ENCODE measurements at regions not wholly inside any gene's neighbourhood (a gene's known extent, or its start where the extent isn't known, plus 50 kb on each side); places are given as distances from the start of the nearest gene placed in this dataset.

DNA sequence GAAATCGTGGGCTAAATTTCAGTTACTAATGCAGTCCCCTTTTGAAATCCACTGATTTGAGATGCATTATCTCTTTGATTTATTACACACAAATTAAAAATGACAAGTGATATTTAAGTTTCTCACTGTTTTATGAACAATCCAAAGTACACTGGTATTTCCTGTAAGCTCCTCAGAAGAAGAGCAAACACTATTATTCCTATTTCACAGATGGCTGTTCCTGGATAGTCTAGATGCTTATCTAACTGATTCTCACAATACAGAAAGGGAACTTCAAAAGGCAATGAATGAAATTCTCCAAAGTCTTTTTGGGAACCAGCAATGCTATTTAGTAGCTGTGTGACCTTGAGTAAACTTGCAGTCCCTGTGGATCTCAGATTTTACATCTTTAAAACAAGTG, 404.7 kb upstream of the DAB2 start:
- TF ChIP-seq, protein P1, sequence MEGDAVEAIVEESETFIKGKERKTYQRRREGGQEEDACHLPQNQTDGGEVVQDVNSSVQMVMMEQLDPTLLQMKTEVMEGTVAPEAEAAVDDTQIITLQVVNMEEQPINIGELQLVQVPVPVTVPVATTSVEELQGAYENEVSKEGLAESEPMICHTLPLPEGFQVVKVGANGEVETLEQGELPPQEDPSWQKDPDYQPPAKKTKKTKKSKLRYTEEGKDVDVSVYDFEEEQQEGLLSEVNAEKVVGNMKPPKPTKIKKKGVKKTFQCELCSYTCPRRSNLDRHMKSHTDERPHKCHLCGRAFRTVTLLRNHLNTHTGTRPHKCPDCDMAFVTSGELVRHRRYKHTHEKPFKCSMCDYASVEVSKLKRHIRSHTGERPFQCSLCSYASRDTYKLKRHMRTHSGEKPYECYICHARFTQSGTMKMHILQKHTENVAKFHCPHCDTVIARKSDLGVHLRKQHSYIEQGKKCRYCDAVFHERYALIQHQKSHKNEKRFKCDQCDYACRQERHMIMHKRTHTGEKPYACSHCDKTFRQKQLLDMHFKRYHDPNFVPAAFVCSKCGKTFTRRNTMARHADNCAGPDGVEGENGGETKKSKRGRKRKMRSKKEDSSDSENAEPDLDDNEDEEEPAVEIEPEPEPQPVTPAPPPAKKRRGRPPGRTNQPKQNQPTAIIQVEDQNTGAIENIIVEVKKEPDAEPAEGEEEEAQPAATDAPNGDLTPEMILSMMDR (IDR thresholded peaks at IDR 0.05; ENCODE audit: insufficient read depth, low read length, poor library complexity, severe bottlenecking) = no peak
- Histone ChIP-seq H3K36me3 (ENCODE audit: control insufficient read depth, insufficient read depth, low read length) (no peaks in the 10 kb centered on the region), H3K27me3 (replicated peaks; ENCODE audit: control insufficient read depth, insufficient read depth, low read length) (no peaks in the 10 kb centered on the region), H3K4me3 (replicated peaks; ENCODE audit: low read depth, low read length) (no peak overlapping the region)
- DNase-seq (ENCODE audit: extremely low read depth, insufficient read length) = no peak

DNA sequence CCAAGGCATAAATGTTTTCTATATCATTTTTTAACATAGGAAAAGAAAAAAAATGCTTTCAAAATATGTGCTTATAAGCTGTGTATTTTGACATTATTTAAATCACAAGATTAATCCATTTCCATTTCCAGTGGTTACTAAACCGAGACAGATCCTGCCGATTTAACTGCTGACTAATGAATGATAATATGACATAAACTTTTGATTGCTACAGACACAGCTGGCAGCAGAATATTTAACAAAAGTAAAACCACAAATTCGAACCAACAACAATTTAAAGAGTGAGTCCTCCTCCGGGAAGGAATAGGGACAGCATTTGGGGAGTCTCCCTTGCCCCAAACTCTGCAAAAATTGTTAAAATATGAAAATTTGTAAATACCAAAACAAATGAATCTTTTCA, 401.3 kb upstream of the DAB2 start:
- no peak overlapping the region for H3K4me3 ChIP-seq (replicated peaks; ENCODE audit: low read depth, low read length)
- no peaks in the 10 kb centered on the region for H3K27me3 ChIP-seq (replicated peaks; ENCODE audit: control insufficient read depth, insufficient read depth, low read length)
- H3K36me3 ChIP-seq (ENCODE audit: control insufficient read depth, insufficient read depth, low read length) = no peaks in the 10 kb centered on the region
- TF ChIP-seq, protein P1 (IDR thresholded peaks at IDR 0.05; ENCODE audit: insufficient read depth, low read length, poor library complexity, severe bottlenecking) = no peak
- no peak for DNase-seq (ENCODE audit: extremely low read depth, insufficient read length)

DNA sequence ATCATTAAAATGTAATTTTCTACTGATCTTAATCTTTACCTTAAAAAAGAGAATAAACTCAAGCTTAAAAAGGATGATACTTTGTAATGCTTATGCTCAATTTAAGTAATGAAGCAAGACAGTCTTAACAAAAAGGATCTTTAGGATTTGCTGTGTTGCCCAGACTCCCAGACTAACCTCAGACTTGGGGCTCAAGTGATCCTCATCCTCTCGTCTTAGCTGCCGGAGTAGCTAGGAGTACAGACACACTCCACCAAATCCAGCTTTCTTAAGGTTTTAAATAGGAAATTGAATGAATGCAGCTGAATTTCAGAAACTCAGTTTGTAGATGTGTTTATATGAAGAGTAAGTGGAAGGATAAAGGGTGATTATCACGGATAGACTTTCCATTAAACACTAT, 400.5 kb upstream of the DAB2 start:
- Histone ChIP-seq H3K27me3 (replicated peaks; ENCODE audit: control insufficient read depth, insufficient read depth, low read length) (no peaks in the 10 kb centered on the region), H3K36me3 (ENCODE audit: control insufficient read depth, insufficient read depth, low read length) (no peaks in the 10 kb centered on the region), H3K4me3 (replicated peaks; ENCODE audit: low read depth, low read length) (no peak overlapping the region)
- DNase-seq (ENCODE audit: extremely low read depth, insufficient read length) = no peak
- TF ChIP-seq, protein P1 (IDR thresholded peaks at IDR 0.05; ENCODE audit: insufficient read depth, low read length, poor library complexity, severe bottlenecking) = no peak

DNA sequence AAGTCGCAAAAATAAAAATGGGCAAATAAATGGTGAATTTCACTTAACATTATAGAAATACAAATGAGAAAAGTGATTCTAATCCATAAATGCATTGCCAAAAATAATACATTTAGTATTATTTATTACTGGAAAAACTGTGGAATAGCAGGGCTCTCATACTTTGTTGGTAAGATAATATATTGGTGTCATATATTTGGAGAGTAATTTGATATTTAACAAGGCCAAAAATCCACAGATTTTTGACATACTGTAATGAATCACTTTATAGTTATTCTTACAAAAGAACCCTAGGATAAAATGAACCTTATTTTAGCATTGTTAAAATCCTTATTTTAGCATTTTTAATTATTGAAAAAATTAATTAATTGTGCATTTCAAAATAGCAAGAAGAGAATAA, 397.2 kb upstream of the DAB2 start:
- TF ChIP-seq, protein P1 (IDR thresholded peaks at IDR 0.05; ENCODE audit: insufficient read depth, low read length, poor library complexity, severe bottlenecking) = no peak
- H3K4me3 ChIP-seq (replicated peaks; ENCODE audit: low read depth, low read length) = no peak overlapping the region
- no peaks in the 10 kb centered on the region for H3K27me3 ChIP-seq (replicated peaks; ENCODE audit: control insufficient read depth, insufficient read depth, low read length)
- no peaks in the 10 kb centered on the region for H3K36me3 ChIP-seq (ENCODE audit: control insufficient read depth, insufficient read depth, low read length)
- no peak for DNase-seq (ENCODE audit: extremely low read depth, insufficient read length)

DNA sequence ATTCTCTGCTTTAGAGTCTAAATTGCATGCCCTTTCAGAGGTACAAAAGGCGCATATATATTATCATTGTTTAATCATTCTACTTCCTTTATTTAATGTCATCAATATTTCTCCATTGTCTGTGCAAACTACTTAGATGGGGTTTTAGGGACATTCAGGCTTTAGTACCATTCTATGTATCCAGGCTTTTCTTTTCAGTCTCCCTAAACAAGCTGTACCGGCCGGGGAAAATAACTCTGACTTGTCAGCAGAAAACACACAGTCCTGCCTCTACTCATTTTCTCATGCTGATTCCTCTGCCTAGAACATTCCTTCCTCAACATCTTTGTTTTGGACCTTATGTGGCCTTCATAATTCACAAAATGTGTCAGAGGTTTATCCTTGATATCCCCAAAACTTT, 392.1 kb upstream of the DAB2 start:
- no peaks in the 10 kb centered on the region for H3K36me3 ChIP-seq (ENCODE audit: control insufficient read depth, insufficient read depth, low read length)
- H3K27me3 ChIP-seq (replicated peaks; ENCODE audit: control insufficient read depth, insufficient read depth, low read length) = no peaks in the 10 kb centered on the region
- no peak overlapping the region for H3K4me3 ChIP-seq (replicated peaks; ENCODE audit: low read depth, low read length)
- TF ChIP-seq, protein P1 (IDR thresholded peaks at IDR 0.05; ENCODE audit: insufficient read depth, low read length, poor library complexity, severe bottlenecking) = no peak
- no peak for DNase-seq (ENCODE audit: extremely low read depth, insufficient read length)

DNA sequence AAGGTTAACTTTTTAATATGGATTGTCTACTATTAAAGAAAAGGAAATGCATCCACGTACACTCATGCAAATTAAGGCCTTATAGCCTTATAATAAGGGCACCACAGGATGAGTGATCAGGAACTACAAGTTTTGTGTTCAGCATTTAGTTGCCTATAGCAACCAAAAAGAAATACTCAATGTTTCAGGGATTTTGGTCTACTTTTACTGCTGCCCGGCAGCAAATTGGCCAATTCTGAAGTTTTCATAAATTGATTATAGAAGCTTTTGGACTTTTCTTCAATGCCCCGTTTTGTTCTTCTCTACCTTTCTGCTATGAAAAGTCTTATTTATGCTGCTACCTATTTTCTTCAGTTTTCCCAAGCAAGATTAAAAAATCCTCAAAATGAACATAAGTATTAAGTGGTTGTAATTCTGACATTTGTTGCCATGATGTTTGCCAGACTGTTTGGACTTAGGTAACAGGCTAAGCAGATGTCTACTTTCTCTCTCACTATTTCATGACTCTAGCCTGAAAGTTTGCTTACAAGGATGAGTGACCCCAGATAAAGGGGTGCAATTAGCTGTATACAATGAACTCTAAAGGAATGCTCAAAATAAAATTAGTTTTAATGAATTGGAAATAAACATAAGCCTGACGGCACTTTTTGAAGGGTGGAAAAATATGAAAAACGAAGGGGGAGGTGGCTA, 391.5 kb upstream of the DAB2 start:
- no peak for DNase-seq (ENCODE audit: extremely low read depth, insufficient read length)
- TF ChIP-seq, protein P1 (IDR thresholded peaks at IDR 0.05; ENCODE audit: insufficient read depth, low read length, poor library complexity, severe bottlenecking) = no peak
- Histone ChIP-seq H3K4me3 (replicated peaks; ENCODE audit: low read depth, low read length) (no peak overlapping the region), H3K27me3 (replicated peaks; ENCODE audit: control insufficient read depth, insufficient read depth, low read length) (no peaks in the 10 kb centered on the region), H3K36me3 (ENCODE audit: control insufficient read depth, insufficient read depth, low read length) (no peaks in the 10 kb centered on the region)
